OCI-LY3 (cell line): ENCODE measurements at regions not wholly inside any gene's neighbourhood (a gene's known extent, or its start where the extent isn't known, plus 50 kb on each side); places are given as distances from the start of the nearest gene placed in this dataset.

Experiments
- CTCF ChIP-seq: fragments of 200-600, 300-600 bp; sonication (generic); IDR thresholded peaks from 2 replicates; pipeline ENCODE4 v1.5.1; 2014; ENCODE audit warnings: antibody characterized with exemption, low read length, low read depth
- EZH2phosphoT487 ChIP-seq: fragments of 200-600 bp; shearing (Covaris generic); IDR thresholded peaks from 2 replicates; pipeline ENCODE4 v1.6.1; 2018; ENCODE audit warnings: antibody characterized with exemption, mixed run types, low read depth

GRCh38 chr5:96503501-96504236 lies 70.6 kb upstream of the PCSK1 start:
- TF ChIP-seq CTCF (no peak), EZH2phosphoT487 (no peak)
